Panc1 (cell line): ENCODE measurements at regions not wholly inside any gene's neighbourhood (a gene's known extent, or its start where the extent isn't known, plus 50 kb on each side); places are given as distances from the start of the nearest gene placed in this dataset.
"Not testable (repeated sequence)": the region's sequence is repeated elsewhere in the genome, so short reads cannot be mapped to it uniquely, and the experiment has no call there.

Experiments
- ATAC-seq: fragments of 200-7000 bp; cut with Tn5 transposase; 2 replicates; pipeline ENCODE4 v1.9.1; 2020; ENCODE audit warnings: mild to moderate bottlenecking, moderate library complexity
- BruUV-seq: library from RNA; stranded (reverse); fragments of 400-500 nt; replicated peaks from 2 replicates; lab custom pipeline; 2021; lab: Mats Ljungman, UMichigan
- CTCF ChIA-PET: fragments of 300-600 bp; sonication (Branson Sonifier 250); formaldehyde crosslinking; loops from one replicate; lab custom pipeline; 2022; ENCODE audit warnings: antibody characterized with exemption; lab: Charles Lee
- POLR2A ChIA-PET: fragments of 300-600 bp; sonication (Branson Sonifier 250); formaldehyde crosslinking; loops from one replicate; lab custom pipeline; 2022; ENCODE audit warnings: antibody characterized with exemption; lab: Charles Lee
- DNase-seq: peaks from one replicate; pipeline ENCODE4 v3.0.0-alpha.2; 2010; ENCODE audit warnings: low read depth, low spot score
- H3K27ac ChIP-seq: 2 replicates; pipeline ENCODE4 v1.5.1; 2011; ENCODE audit warnings: mild to moderate bottlenecking, low read length, inconsistent platforms
- H3K27me3 ChIP-seq: fragments of 200-500 bp; sonication (Bioruptor generic); 2 replicates; pipeline ENCODE4 v1.6.0; 2014; ENCODE audit warnings: low read length, inconsistent platforms; ENCODE audit not compliant: control insufficient read depth, insufficient read depth
- H3K36me3 ChIP-seq: fragments of 200-500 bp; sonication (Bioruptor generic); 2 replicates; pipeline ENCODE4 v1.5.1; 2014; ENCODE audit warnings: inconsistent platforms, mild to moderate bottlenecking, low read length, moderate library complexity; ENCODE audit not compliant: control insufficient read depth, insufficient read depth
- H3K4me1 ChIP-seq: 2 replicates; pipeline ENCODE4 v1.5.1; 2011; ENCODE audit warnings: inconsistent platforms, mild to moderate bottlenecking, low read length, moderate library complexity; ENCODE audit not compliant: control insufficient read depth, insufficient read depth
- H3K4me3 ChIP-seq, 2 experiments: 2 replicates each; pipeline ENCODE4 v1.5.1; 2011 to 2012; ENCODE audit warnings: low read depth in 2 of 2, low read length in 2 of 2, mild to moderate bottlenecking in 2 of 2, inconsistent platforms in 1 of 2, moderate library complexity in 1 of 2
- H3K9me3 ChIP-seq: fragments of 200-500 bp; sonication (Bioruptor generic); 2 replicates; pipeline ENCODE4 v1.5.1; 2014; ENCODE audit warnings: low read depth, mild to moderate bottlenecking, inconsistent platforms, low read length, moderate library complexity; ENCODE audit not compliant: control insufficient read depth, insufficient read depth
- CTCF ChIP-seq: fragments of 450-650 bp; IDR thresholded peaks from 2 replicates; pipeline ENCODE4 v1.5.1; 2017; ENCODE audit warnings: mild to moderate bottlenecking
- POLR2AphosphoS5 ChIP-seq: IDR thresholded peaks from 2 replicates; pipeline ENCODE4 v1.6.1; 2012; ENCODE audit warnings: mild to moderate bottlenecking, low read depth, low read length, moderate library complexity
- REST ChIP-seq, 2 experiments: IDR thresholded peaks; 2 replicates each; pipeline ENCODE4 v1.6.1; 2011 to 2012; ENCODE audit warnings: low read depth in 2 of 2, control low read depth in 1 of 2, low read length in 1 of 2, mild to moderate bottlenecking in 1 of 2, moderate library complexity in 1 of 2; ENCODE audit not compliant: insufficient read depth in 1 of 2
- SIN3A ChIP-seq: IDR thresholded peaks from 2 replicates; pipeline ENCODE4 v1.6.1; 2012; ENCODE audit warnings: low read depth, mild to moderate bottlenecking, low read length, moderate library complexity, borderline replicate concordance; ENCODE audit not compliant: insufficient read depth
- TCF7L2 ChIP-seq: IDR thresholded peaks from 2 replicates; pipeline ENCODE4 v1.6.1; 2011; ENCODE audit warnings: mild to moderate bottlenecking, low read depth, low read length, inconsistent platforms
- in situ Hi-C: cut with HindIII; loops from 2 replicates; pipeline ENCODE4 v1.10.0; 2016; ENCODE audit warnings: low sequenced_read_pairs, low pct_unique_long_range_greater_than_20kb
- intact Hi-C: fragments of 100-400 bp; cut with micrococcal nuclease; formaldehyde crosslinking; loops from one replicate; pipeline ENCODE4 v1.10.0; 2022; ENCODE audit not compliant: unreplicated experiment

- intact Hi-C loops (no loop called here), in situ Hi-C loops (no loop called here)
- ChIA-PET CTCF (no interaction called here), POLR2A (no interaction called here)
- no peaks in the 10 kb centered on the region for H3K9me3 ChIP-seq
- no peak overlapping the region for H3K27ac ChIP-seq
- no TSS peak for BruUV-seq
- no peak for DNase-seq
- no peak for TF ChIP-seq POLR2AphosphoS5
- TF ChIP-seq REST (IDR thresholded peaks at IDR 0.05; ENCODE audit: insufficient read depth in 1 of 2, low read depth in 2 of 2, low read length in 1 of 2), result no peak
- TF ChIP-seq CTCF, result no peak
- no peak for TF ChIP-seq SIN3A
- TF ChIP-seq TCF7L2, result no peak
- no peaks in the 10 kb centered on the region for H3K27me3 ChIP-seq
- no peak overlapping the region for H3K4me3 ChIP-seq
- no peaks in the 10 kb centered on the region for H3K36me3 ChIP-seq
- no peak for ATAC-seq
- no peaks in the 10 kb centered on the region for H3K4me1 ChIP-seq
Observed at GRCh38 chr5:63201738-63202137, 623.1 kb downstream of the LRRC70 start.

GRCh38 chr5:63194126-63194525 lies 615.5 kb downstream of the LRRC70 start:
- in situ Hi-C loops, result no loop called here

GRCh38 chr5:63180190-63180589 lies 601.6 kb downstream of the LRRC70 start:
- H3K27ac ChIP-seq, H3K4me1 ChIP-seq, CTCF ChIA-PET, DNase-seq, ATAC-seq, H3K4me3 ChIP-seq, H3K36me3 ChIP-seq, POLR2A ChIA-PET, in situ Hi-C loops, H3K9me3 ChIP-seq, BruUV-seq, intact Hi-C loops, H3K27me3 ChIP-seq: not testable (repeated sequence)

More at GRCh38 chr5:63194126-63194525, 615.5 kb downstream of the LRRC70 start:
- no peaks in the 10 kb centered on the region for H3K4me1 ChIP-seq
- CTCF ChIA-PET, result no interaction called here
- TF ChIP-seq TCF7L2 (no peak), REST (IDR thresholded peaks at IDR 0.05; ENCODE audit: insufficient read depth in 1 of 2, low read depth in 2 of 2, low read length in 1 of 2) (no peak)
- H3K27ac ChIP-seq, result no peak overlapping the region
- POLR2A ChIA-PET, result no interaction called here
- H3K27me3 ChIP-seq, result no peaks in the 10 kb centered on the region
- BruUV-seq, result no TSS peak
- intact Hi-C loops, result no loop called here
- ATAC-seq, result no peak
- H3K4me3 ChIP-seq, result no peak overlapping the region
- no peaks in the 10 kb centered on the region for H3K36me3 ChIP-seq
- no peak for DNase-seq
- no peaks in the 10 kb centered on the region; the same call in 1 of the 2 replicates for H3K9me3 ChIP-seq
